DND-41 (cell line): ENCODE measurements at regions not wholly inside any gene's neighbourhood (a gene's known extent, or its start where the extent isn't known, plus 50 kb on each side); places are given as distances from the start of the nearest gene placed in this dataset.

Experiments used
- CTCF ChIP-seq: IDR thresholded peaks from 2 replicates; pipeline ENCODE4 v1.5.1; 2012; ENCODE audit warnings: borderline replicate concordance, low read length, moderate library complexity, mild to moderate bottlenecking; ENCODE audit not compliant: poor library complexity, severe bottlenecking; ENCODE audit errors: extremely low read depth
- EZH2 ChIP-seq: IDR thresholded peaks from 3 replicates; pipeline ENCODE4 v1.6.1; 2012; ENCODE audit warnings: borderline replicate concordance, low read depth, mild to moderate bottlenecking, moderate library complexity, low read length, inconsistent platforms; ENCODE audit not compliant: severe bottlenecking

- TF ChIP-seq CTCF (no peak), EZH2 (no peak)
Observed at GRCh38 chr5:45029553-45029952, 220.8 kb downstream of the MRPS30 start.
